LNCaP clone FGC (cell line): ENCODE measurements at regions not wholly inside any gene's neighbourhood (a gene's known extent, or its start where the extent isn't known, plus 50 kb on each side); places are given as distances from the start of the nearest gene placed in this dataset.

Experiments
- DNase-seq: peaks from one replicate; pipeline ENCODE4 v3.0.0-alpha.2; 2011; ENCODE audit warnings: low read depth
- H3K4me3 ChIP-seq: 2 replicates; pipeline ENCODE4 v1.5.1; 2011; ENCODE audit warnings: mild to moderate bottlenecking, low read depth, low read length, control low read depth
- CTCF ChIP-seq: IDR thresholded peaks from 2 replicates; pipeline ENCODE4 v1.5.1; 2012; ENCODE audit warnings: mild to moderate bottlenecking; ENCODE audit not compliant: control insufficient read depth, insufficient read depth; ENCODE audit errors: extremely low read depth

GRCh38 chr9:20048437-20048836, 259.6 kb upstream of the SLC24A2 start:
- H3K4me3 ChIP-seq, result no peak overlapping the region
- TF ChIP-seq CTCF, result no peak
- DNase-seq, result no peak

- no peak for TF ChIP-seq CTCF
- no peak overlapping the region for H3K4me3 ChIP-seq
Measured at GRCh38 chr9:20044686-20045085, 255.8 kb upstream of the SLC24A2 start.

GRCh38 chr9:20043461-20043860, 254.6 kb upstream of the SLC24A2 start:
- no peak overlapping the region for H3K4me3 ChIP-seq
- no peak for TF ChIP-seq CTCF

More at GRCh38 chr9:20044686-20045085, 255.8 kb upstream of the SLC24A2 start:
- DNase-seq, result no peak

GRCh38 chr9:20043035-20043434, 254.2 kb upstream of the SLC24A2 start:
- TF ChIP-seq CTCF, result no peak
- no peak overlapping the region for H3K4me3 ChIP-seq
- DNase-seq, result no peak

More at GRCh38 chr9:20043461-20043860, 254.6 kb upstream of the SLC24A2 start:
- no peak for DNase-seq

- no peak for TF ChIP-seq CTCF
- no peak for DNase-seq
- H3K4me3 ChIP-seq, result no peak overlapping the region
Measured at GRCh38 chr9:20042128-20042711, 253.4 kb upstream of the SLC24A2 start.

- no peak for TF ChIP-seq CTCF
- H3K4me3 ChIP-seq, result no peak overlapping the region
- no peak for DNase-seq
Measured at GRCh38 chr9:20041697-20042081, 252.9 kb upstream of the SLC24A2 start.
